Neural progenitor cell (in vitro differentiated cells): ENCODE measurements at regions not wholly inside any gene's neighbourhood (a gene's known extent, or its start where the extent isn't known, plus 50 kb on each side); places are given as distances from the start of the nearest gene placed in this dataset.

Experiments
- EZH2 ChIP-seq: fragments of 200-600 bp; sonication (generic); IDR thresholded peaks from 2 replicates; pipeline ENCODE4 v1.6.1; 2017; ENCODE audit warnings: antibody characterized with exemption, mild to moderate bottlenecking, moderate library complexity
- TF ChIP-seq, protein P1 (sequence below): fragments of 200-600 bp; sonication (generic); IDR thresholded peaks from 2 replicates; pipeline ENCODE4 v1.5.1; 2017; ENCODE audit warnings: antibody characterized with exemption, mild to moderate bottlenecking

DNA sequence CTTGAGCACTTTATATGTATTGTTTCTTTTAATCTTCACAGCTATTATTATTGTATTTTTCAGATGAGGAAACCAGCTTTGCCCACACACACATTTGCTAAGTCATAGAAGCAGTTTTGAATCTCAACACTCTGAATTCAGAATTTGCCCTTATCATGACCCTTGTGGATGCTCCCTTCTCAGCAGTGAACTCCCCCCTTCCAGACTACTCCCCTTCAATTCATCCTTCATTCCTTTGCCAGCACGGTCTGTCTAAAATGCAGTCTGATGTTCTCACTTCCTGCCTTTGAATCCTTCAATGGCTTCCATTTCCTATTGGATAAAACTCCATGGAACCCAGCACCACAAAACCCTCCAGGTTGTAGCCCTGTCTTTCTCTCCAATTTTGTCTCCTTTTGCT lies 52.5 kb upstream of the TSC22D2 start:
- TF ChIP-seq, protein P1, sequence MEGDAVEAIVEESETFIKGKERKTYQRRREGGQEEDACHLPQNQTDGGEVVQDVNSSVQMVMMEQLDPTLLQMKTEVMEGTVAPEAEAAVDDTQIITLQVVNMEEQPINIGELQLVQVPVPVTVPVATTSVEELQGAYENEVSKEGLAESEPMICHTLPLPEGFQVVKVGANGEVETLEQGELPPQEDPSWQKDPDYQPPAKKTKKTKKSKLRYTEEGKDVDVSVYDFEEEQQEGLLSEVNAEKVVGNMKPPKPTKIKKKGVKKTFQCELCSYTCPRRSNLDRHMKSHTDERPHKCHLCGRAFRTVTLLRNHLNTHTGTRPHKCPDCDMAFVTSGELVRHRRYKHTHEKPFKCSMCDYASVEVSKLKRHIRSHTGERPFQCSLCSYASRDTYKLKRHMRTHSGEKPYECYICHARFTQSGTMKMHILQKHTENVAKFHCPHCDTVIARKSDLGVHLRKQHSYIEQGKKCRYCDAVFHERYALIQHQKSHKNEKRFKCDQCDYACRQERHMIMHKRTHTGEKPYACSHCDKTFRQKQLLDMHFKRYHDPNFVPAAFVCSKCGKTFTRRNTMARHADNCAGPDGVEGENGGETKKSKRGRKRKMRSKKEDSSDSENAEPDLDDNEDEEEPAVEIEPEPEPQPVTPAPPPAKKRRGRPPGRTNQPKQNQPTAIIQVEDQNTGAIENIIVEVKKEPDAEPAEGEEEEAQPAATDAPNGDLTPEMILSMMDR: no peak
- TF ChIP-seq EZH2: no peak
